Nucleus accumbens (tissue), 56 donors: ENCODE measurements at regions not wholly inside any gene's neighbourhood (a gene's known extent, or its start where the extent isn't known, plus 50 kb on each side); places are given as distances from the start of the nearest gene placed in this dataset.

Experiments
- DNase-seq, 56 donors: peaks; one replicate each; lab custom pipeline; 2025; lab: John Stamatoyannopoulos, UW

- no peak for DNase-seq
Measured at GRCh38 chr5:98664736-98665135, 108.7 kb upstream of the RGMB start.

GRCh38 chr5:98679963-98680362 lies 93.5 kb upstream of the RGMB start:
- no peak for DNase-seq

- no peak for DNase-seq
Measured at GRCh38 chr5:98690002-98690401, 83.5 kb upstream of the RGMB start.

GRCh38 chr5:98694902-98695301 lies 78.6 kb upstream of the RGMB start:
- DNase-seq, result no peak

GRCh38 chr5:98698359-98698758 lies 75.1 kb upstream of the RGMB start:
- DNase-seq, result no peak

GRCh38 chr5:98700730-98701129 lies 72.7 kb upstream of the RGMB start:
- DNase-seq, result no peak

GRCh38 chr5:98705841-98706240 lies 67.6 kb upstream of the RGMB start:
- DNase-seq, result no peak

GRCh38 chr5:98709681-98710080 lies 63.8 kb upstream of the RGMB start:
- no peak for DNase-seq

- DNase-seq, result no peak
Measured at GRCh38 chr5:98713027-98713426, 60.4 kb upstream of the RGMB start.

GRCh38 chr5:98713856-98714255 lies 59.6 kb upstream of the RGMB start:
- no peak for DNase-seq

- no peak for DNase-seq
Measured at GRCh38 chr5:98714710-98715288, 58.7 kb upstream of the RGMB start.

GRCh38 chr5:98721231-98721928 lies 52.1 kb upstream of the RGMB start:
- no peak for DNase-seq

- no peak for DNase-seq
Measured at GRCh38 chr5:98722188-98722587, 51.3 kb upstream of the RGMB start.

- DNase-seq, result no peak
Measured at GRCh38 chr5:98723061-98723460, 50.4 kb upstream of the RGMB start.
